HFFc6 (cell line): ENCODE measurements at regions not wholly inside any gene's neighbourhood (a gene's known extent, or its start where the extent isn't known, plus 50 kb on each side); places are given as distances from the start of the nearest gene placed in this dataset.

ENCODE experiments used
- DNase-seq: peaks from one replicate; pipeline ENCODE4 v3.0.0-alpha.2; 2018
- H3K27ac Mint-ChIP-seq: 2 replicates; pipeline ENCODE4 v1.8.0; 2020; ENCODE audit warnings: mild to moderate bottlenecking, mixed read lengths
- H3K27me3 Mint-ChIP-seq: 2 replicates; pipeline ENCODE4 v1.8.0; 2021; ENCODE audit warnings: mild to moderate bottlenecking, moderate library complexity, mixed read lengths; ENCODE audit not compliant: insufficient read depth
- H3K36me3 Mint-ChIP-seq: 2 replicates; pipeline ENCODE4 v1.8.0; 2021; ENCODE audit warnings: low read depth, mixed read lengths
- H3K4me1 Mint-ChIP-seq: 2 replicates; pipeline ENCODE4 v1.8.0; 2020; ENCODE audit warnings: low read depth, mixed read lengths
- H3K4me3 Mint-ChIP-seq: 2 replicates; pipeline ENCODE4 v1.8.0; 2020; ENCODE audit warnings: mild to moderate bottlenecking, moderate library complexity, mixed read lengths
- H3K9me3 Mint-ChIP-seq: 2 replicates; pipeline ENCODE4 v1.8.0; 2020; ENCODE audit warnings: mild to moderate bottlenecking, mixed read lengths
- TF ChIP-seq, protein P1 (sequence below): fragments of 200-600 bp; sonication (generic); IDR thresholded peaks from 2 replicates; pipeline ENCODE4 v1.5.0; 2021; ENCODE audit warnings: antibody characterized with exemption, mild to moderate bottlenecking

DNA sequence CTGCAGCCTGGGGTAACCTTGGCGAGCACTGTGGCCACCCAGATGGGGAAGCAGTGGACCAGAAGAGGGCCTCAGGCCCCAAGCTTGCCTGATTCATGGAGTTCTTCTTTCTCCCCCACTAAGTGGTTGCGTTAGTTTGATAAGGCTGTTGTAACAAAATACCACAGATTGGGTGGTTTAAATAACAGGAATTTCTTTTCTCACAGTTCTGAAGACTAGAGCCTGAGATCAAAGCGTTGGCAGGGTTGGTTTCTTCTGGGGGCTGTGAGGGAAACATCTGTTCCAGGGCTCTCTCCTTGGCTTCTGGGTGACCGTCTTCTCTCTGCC lies 105.7 kb upstream of the GATB start:
- no peak for DNase-seq

DNA sequence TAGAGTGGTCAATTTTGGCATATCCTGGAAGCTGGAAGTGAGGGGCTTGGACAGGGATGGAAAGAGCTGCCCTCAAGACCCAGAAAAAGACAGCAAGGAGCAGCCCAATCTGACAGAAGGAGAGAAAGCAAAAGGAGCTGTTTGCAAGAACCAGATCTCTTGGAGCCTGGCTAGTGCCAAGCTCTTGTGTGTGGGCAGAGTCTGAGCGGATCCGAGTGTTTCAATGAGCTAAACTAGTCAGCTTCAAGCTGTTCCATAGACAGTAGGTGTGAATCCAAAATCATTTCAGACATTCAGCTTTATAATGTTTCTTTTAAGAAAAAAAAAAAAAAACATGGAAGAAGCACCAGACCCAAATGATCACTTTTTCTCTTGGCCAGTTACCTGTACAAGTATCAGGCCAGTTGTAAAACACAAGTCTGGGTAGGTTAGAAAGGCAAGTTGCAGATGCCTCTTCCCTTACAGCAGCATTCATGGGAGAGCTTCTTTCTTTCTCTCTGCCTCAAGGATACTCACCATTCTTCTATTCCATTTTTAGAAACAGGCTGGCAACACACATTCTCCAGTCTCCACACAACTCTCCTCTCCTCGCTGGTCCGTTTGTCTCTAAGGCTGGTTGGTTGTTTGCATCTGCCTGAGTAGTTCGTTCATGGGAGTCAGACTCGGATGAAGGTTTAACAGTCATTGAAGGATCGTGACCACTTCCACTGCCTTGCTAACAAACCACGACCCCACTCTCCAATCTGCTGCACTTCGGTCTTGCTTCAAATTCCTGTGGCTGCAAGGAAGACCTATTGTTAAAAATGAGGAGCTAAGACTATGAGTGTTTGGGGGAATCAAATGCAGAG lies 105.2 kb upstream of the GATB start:
- TF ChIP-seq, protein P1, sequence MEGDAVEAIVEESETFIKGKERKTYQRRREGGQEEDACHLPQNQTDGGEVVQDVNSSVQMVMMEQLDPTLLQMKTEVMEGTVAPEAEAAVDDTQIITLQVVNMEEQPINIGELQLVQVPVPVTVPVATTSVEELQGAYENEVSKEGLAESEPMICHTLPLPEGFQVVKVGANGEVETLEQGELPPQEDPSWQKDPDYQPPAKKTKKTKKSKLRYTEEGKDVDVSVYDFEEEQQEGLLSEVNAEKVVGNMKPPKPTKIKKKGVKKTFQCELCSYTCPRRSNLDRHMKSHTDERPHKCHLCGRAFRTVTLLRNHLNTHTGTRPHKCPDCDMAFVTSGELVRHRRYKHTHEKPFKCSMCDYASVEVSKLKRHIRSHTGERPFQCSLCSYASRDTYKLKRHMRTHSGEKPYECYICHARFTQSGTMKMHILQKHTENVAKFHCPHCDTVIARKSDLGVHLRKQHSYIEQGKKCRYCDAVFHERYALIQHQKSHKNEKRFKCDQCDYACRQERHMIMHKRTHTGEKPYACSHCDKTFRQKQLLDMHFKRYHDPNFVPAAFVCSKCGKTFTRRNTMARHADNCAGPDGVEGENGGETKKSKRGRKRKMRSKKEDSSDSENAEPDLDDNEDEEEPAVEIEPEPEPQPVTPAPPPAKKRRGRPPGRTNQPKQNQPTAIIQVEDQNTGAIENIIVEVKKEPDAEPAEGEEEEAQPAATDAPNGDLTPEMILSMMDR: no peak
- Mint-ChIP-seq H3K4me1 (peaks cover 6% of the 10 kb centered on the region; the same call in 1 of the 2 replicates), H3K36me3 (peaks cover 6% of the 10 kb centered on the region), H3K4me3 (no peak overlapping the region), H3K9me3 (peaks cover 6% of the 10 kb centered on the region; the same call in 1 of the 2 replicates), H3K27me3 (peaks cover 6% of the 10 kb centered on the region), H3K27ac (no peak overlapping the region)
- DNase-seq: no peak

More for the DNA sequence above, 105.7 kb upstream of the GATB start:
- peaks cover 6% of the 10 kb centered on the region; the same call in 1 of the 2 replicates for H3K9me3 Mint-ChIP-seq
- TF ChIP-seq, protein P1: no peak
- no peak overlapping the region for H3K27ac Mint-ChIP-seq
- peaks cover 6% of the 10 kb centered on the region for H3K36me3 Mint-ChIP-seq
- H3K4me3 Mint-ChIP-seq: no peak overlapping the region
- H3K4me1 Mint-ChIP-seq: peaks cover 6% of the 10 kb centered on the region; the same call in 1 of the 2 replicates
- H3K27me3 Mint-ChIP-seq: peaks cover 6% of the 10 kb centered on the region

DNA sequence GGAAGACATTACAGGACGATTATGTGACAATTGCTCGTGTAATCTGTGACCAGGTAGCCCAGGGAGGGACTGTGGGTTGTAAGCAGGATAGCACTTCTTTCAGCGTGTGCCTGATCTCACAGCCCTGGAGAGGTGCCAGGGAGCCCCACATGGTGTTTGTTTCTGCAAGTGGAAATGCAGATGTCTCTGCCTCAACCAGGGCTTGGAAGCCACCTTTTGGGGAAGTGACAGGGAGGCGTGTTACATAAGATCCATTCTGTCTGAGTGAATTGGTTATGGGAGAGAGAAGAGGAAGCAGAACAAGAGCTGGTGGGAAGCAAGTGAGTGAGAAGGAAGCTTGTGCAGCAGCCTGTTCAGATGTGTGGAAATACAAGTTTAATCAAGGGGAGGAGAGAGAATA lies 104.5 kb upstream of the GATB start:
- DNase-seq: no peak
- H3K36me3 Mint-ChIP-seq: peaks cover 6% of the 10 kb centered on the region
- peaks cover 6% of the 10 kb centered on the region; the same call in 1 of the 2 replicates for H3K9me3 Mint-ChIP-seq
- H3K27me3 Mint-ChIP-seq: peaks cover 6% of the 10 kb centered on the region
- H3K4me1 Mint-ChIP-seq: peaks cover 8% of the 10 kb centered on the region; the same call in 1 of the 2 replicates
- no peak overlapping the region for H3K4me3 Mint-ChIP-seq
- no peak overlapping the region for H3K27ac Mint-ChIP-seq
- TF ChIP-seq, protein P1: no peak

DNA sequence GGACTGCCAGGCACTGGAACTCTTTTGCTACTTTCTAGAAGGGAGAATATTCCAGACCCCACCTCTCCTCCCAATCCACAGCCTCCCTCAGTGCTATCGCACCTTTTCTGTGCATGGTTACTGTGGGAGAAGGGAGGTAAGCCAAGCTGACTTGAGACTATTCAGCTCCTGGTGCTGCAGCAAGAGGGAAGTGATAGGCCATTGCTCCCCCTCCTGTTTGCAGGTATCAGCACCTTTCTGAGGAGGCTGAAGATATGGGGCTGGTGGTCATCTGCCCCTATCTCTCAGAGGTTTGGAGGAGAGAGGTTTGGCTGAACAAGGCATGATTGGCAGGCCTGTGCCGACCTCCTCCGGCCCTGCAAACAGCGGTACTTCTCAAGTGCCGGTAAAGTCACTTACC lies 103.3 kb upstream of the GATB start:
- peaks cover 20% of the 10 kb centered on the region for H3K4me1 Mint-ChIP-seq
- H3K4me3 Mint-ChIP-seq: no peak overlapping the region
- H3K27ac Mint-ChIP-seq: no peak overlapping the region
- no peak for DNase-seq
- peaks cover 6% of the 10 kb centered on the region for H3K36me3 Mint-ChIP-seq
- H3K9me3 Mint-ChIP-seq: peaks cover 6% of the 10 kb centered on the region; the same call in 1 of the 2 replicates
- peaks cover 6% of the 10 kb centered on the region for H3K27me3 Mint-ChIP-seq
- TF ChIP-seq, protein P1: no peak

DNA sequence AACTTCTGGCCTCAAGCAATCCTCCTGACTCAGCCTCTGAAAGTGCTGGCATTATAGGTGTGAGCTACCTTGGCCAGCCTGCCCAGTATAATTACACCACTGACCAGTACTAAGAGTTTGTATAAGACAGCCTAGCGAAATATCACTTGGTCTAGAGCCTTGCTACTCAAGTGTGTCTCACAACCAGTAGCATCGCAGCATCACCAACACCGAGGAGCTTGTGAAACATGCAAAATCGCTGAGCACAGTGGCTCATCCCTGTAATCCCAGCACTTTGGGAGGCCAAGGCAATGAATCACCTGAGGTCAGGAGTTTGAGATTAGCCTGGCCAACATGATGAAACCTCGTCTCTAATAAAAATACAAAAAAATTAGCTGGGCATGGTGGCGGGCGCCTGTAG lies 102.0 kb upstream of the GATB start:
- H3K4me3 Mint-ChIP-seq: no peak overlapping the region
- H3K4me1 Mint-ChIP-seq: peaks cover 31% of the 10 kb centered on the region
- H3K36me3 Mint-ChIP-seq: peaks cover 3% of the 10 kb centered on the region
- TF ChIP-seq, protein P1: no peak
- H3K9me3 Mint-ChIP-seq: peaks cover 2% of the 10 kb centered on the region; the same call in 1 of the 2 replicates
- no peak overlapping the region; the same call in 1 of the 2 replicates for H3K27ac Mint-ChIP-seq
- DNase-seq: peak; percentile 75
- peaks cover 6% of the 10 kb centered on the region for H3K27me3 Mint-ChIP-seq
